Body of pancreas (tissue), 4 donors: ENCODE measurements at regions not wholly inside any gene's neighbourhood (a gene's known extent, or its start where the extent isn't known, plus 50 kb on each side); places are given as distances from the start of the nearest gene placed in this dataset.

Experiments used
- POLR2A ChIP-seq, 3 donors: fragments of 450-650 bp; IDR thresholded peaks; one replicate each; pipeline ENCODE4 v1.6.1; 2016; ENCODE audit warnings: antibody characterized with exemption in 3 of 3, mild to moderate bottlenecking in 2 of 3
- TF ChIP-seq, protein P1 (sequence below), 7 experiments: fragments of 450-650 bp in 4 of 7; fragments of 200-600 bp in 3 of 7; sonication (generic) in 3 of 7; IDR thresholded peaks; one replicate each; pipeline ENCODE4 v1.5.1; 2016 to 2019; ENCODE audit warnings: antibody characterized with exemption in 7 of 7

DNA sequence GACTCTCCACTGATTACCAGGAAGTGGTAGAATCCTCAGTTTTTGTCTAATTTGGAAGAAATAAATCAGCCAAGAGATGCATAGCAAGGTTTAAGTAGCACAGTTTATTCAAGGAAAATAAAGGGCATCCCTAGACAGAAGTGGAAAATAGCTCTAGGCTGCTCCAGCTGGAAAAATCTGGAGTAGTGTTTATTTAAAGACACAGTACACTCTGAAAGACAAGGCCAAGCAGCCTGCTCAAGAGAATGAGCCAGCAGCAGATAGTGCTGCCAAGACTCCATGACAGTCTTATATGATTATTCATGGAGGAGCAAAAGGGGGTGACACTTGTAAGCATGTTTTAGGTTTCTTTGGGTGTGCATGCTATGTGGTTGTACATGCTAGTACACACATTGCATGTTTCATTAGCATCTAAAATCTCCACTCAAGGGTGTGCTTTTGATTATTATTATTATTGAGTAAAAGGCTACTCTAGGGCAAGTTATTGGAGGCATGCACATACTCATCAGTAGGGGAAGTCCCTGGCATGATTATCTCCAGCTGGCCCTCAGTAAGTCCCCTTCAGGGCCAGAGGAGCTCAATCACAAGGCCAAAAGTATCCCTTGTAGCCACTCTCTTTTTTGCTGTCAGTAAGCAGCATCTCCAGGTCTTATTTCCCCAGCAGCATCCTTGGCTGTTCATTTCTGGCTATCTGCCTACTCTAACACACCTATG is 85.1 kb upstream of the USP9Y start:
- TF ChIP-seq POLR2A (IDR thresholded peaks at IDR 0.05) = no peak
- TF ChIP-seq, protein P1, sequence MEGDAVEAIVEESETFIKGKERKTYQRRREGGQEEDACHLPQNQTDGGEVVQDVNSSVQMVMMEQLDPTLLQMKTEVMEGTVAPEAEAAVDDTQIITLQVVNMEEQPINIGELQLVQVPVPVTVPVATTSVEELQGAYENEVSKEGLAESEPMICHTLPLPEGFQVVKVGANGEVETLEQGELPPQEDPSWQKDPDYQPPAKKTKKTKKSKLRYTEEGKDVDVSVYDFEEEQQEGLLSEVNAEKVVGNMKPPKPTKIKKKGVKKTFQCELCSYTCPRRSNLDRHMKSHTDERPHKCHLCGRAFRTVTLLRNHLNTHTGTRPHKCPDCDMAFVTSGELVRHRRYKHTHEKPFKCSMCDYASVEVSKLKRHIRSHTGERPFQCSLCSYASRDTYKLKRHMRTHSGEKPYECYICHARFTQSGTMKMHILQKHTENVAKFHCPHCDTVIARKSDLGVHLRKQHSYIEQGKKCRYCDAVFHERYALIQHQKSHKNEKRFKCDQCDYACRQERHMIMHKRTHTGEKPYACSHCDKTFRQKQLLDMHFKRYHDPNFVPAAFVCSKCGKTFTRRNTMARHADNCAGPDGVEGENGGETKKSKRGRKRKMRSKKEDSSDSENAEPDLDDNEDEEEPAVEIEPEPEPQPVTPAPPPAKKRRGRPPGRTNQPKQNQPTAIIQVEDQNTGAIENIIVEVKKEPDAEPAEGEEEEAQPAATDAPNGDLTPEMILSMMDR (IDR thresholded peaks at IDR 0.05) = no peak
